ENCODE measurements at regions not wholly inside any gene's neighbourhood (a gene's known extent, or its start where the extent isn't known, plus 50 kb on each side); places are given as distances from the start of the nearest gene placed in this dataset.

- Histone ChIP-seq H3K9me3 (ENCODE audit: insufficient read depth, low read depth, low read length) (no peaks in the 10 kb centered on the region), H3F3A (ENCODE audit: low read depth) (no peaks in the 10 kb centered on the region), H3K4me1 (ENCODE audit: insufficient read depth, low read length, poor library complexity, severe bottlenecking) (no peaks in the 10 kb centered on the region), H3K27me3 (ENCODE audit: insufficient read depth, low read length, poor library complexity, severe bottlenecking) (no peaks in the 10 kb centered on the region), H3K9ac (ENCODE audit: low read depth, low read length, poor library complexity, severe bottlenecking) (no peak overlapping the region), H3K36me3 (ENCODE audit: insufficient read depth, low read length) (no peaks in the 10 kb centered on the region), H4K20me1 (ENCODE audit: insufficient read depth, low read length, poor library complexity, severe bottlenecking) (no peaks in the 10 kb centered on the region), H3K9me2 (replicated peaks; ENCODE audit: low read depth, low read length) (no peaks in the 10 kb centered on the region), H2AFZ (ENCODE audit: low read length) (no peak overlapping the region), H3K4me2 (ENCODE audit: low read depth, low read length, poor library complexity, severe bottlenecking) (no peak overlapping the region), H3K79me2 (ENCODE audit: insufficient read depth, low read length) (no peaks in the 10 kb centered on the region), H3K4me3 (ENCODE audit: low read length, poor library complexity, severe bottlenecking) (no peak overlapping the region)
- TF ChIP-seq EZH2phosphoT487 (IDR thresholded peaks at IDR 0.05; ENCODE audit: borderline replicate concordance): no peak
- no peak for TF ChIP-seq CTCF (conservative IDR thresholded peaks at IDR 0.05; ENCODE audit: low read length)
These were observed 2049.7 kb downstream of the ARAP2 start for GRCh38 chr4:34194585-34194984.

- Histone ChIP-seq H3K4me3 (ENCODE audit: low read length, poor library complexity, severe bottlenecking) (no peak overlapping the region), H2AFZ (ENCODE audit: low read length) (no peak overlapping the region), H3K79me2 (ENCODE audit: insufficient read depth, low read length) (no peaks in the 10 kb centered on the region), H3K4me1 (ENCODE audit: insufficient read depth, low read length, poor library complexity, severe bottlenecking) (no peaks in the 10 kb centered on the region), H3K9ac (ENCODE audit: low read depth, low read length, poor library complexity, severe bottlenecking) (no peak overlapping the region), H3K9me3 (ENCODE audit: insufficient read depth, low read depth, low read length) (no peaks in the 10 kb centered on the region), H3F3A (ENCODE audit: low read depth) (no peaks in the 10 kb centered on the region), H4K20me1 (ENCODE audit: insufficient read depth, low read length, poor library complexity, severe bottlenecking) (no peaks in the 10 kb centered on the region), H3K27me3 (ENCODE audit: insufficient read depth, low read length, poor library complexity, severe bottlenecking) (no peaks in the 10 kb centered on the region), H3K9me2 (replicated peaks; ENCODE audit: low read depth, low read length) (no peaks in the 10 kb centered on the region), H3K36me3 (ENCODE audit: insufficient read depth, low read length) (no peaks in the 10 kb centered on the region), H3K4me2 (ENCODE audit: low read depth, low read length, poor library complexity, severe bottlenecking) (no peak overlapping the region)
- TF ChIP-seq EZH2phosphoT487 (IDR thresholded peaks at IDR 0.05; ENCODE audit: borderline replicate concordance) (no peak), CTCF (conservative IDR thresholded peaks at IDR 0.05; ENCODE audit: low read length) (no peak)
These were observed 2047.9 kb downstream of the ARAP2 start for GRCh38 chr4:34196375-34196774.

- H4K20me1 ChIP-seq (ENCODE audit: insufficient read depth, low read length, poor library complexity, severe bottlenecking): no peaks in the 10 kb centered on the region
- TF ChIP-seq CTCF (conservative IDR thresholded peaks at IDR 0.05; ENCODE audit: low read length) (no peak), EZH2phosphoT487 (IDR thresholded peaks at IDR 0.05; ENCODE audit: borderline replicate concordance) (no peak)
- no peak overlapping the region for H3K4me2 ChIP-seq (ENCODE audit: low read depth, low read length, poor library complexity, severe bottlenecking)
- no peak overlapping the region for H3K9ac ChIP-seq (ENCODE audit: low read depth, low read length, poor library complexity, severe bottlenecking)
- no peaks in the 10 kb centered on the region for H3K27me3 ChIP-seq (ENCODE audit: insufficient read depth, low read length, poor library complexity, severe bottlenecking)
- H3K36me3 ChIP-seq (ENCODE audit: insufficient read depth, low read length): no peaks in the 10 kb centered on the region
- H3K4me3 ChIP-seq (ENCODE audit: low read length, poor library complexity, severe bottlenecking): no peak overlapping the region
- H3K4me1 ChIP-seq (ENCODE audit: insufficient read depth, low read length, poor library complexity, severe bottlenecking): no peaks in the 10 kb centered on the region
- H2AFZ ChIP-seq (ENCODE audit: low read length): no peak overlapping the region
- H3F3A ChIP-seq (ENCODE audit: low read depth): no peaks in the 10 kb centered on the region
- no peaks in the 10 kb centered on the region for H3K9me3 ChIP-seq (ENCODE audit: insufficient read depth, low read depth, low read length)
- H3K79me2 ChIP-seq (ENCODE audit: insufficient read depth, low read length): no peaks in the 10 kb centered on the region
- no peaks in the 10 kb centered on the region for H3K9me2 ChIP-seq (replicated peaks; ENCODE audit: low read depth, low read length)
These were observed 2045.3 kb downstream of the ARAP2 start for GRCh38 chr4:34198966-34199365.

All from Loucy (cell line).